ENCODE measurements at regions not wholly inside any gene's neighbourhood (a gene's known extent, or its start where the extent isn't known, plus 50 kb on each side); places are given as distances from the start of the nearest gene placed in this dataset.
"Not testable (repeated sequence)": the region's sequence is repeated elsewhere in the genome, so short reads cannot be mapped to it uniquely, and the experiment has no call there.

DNA sequence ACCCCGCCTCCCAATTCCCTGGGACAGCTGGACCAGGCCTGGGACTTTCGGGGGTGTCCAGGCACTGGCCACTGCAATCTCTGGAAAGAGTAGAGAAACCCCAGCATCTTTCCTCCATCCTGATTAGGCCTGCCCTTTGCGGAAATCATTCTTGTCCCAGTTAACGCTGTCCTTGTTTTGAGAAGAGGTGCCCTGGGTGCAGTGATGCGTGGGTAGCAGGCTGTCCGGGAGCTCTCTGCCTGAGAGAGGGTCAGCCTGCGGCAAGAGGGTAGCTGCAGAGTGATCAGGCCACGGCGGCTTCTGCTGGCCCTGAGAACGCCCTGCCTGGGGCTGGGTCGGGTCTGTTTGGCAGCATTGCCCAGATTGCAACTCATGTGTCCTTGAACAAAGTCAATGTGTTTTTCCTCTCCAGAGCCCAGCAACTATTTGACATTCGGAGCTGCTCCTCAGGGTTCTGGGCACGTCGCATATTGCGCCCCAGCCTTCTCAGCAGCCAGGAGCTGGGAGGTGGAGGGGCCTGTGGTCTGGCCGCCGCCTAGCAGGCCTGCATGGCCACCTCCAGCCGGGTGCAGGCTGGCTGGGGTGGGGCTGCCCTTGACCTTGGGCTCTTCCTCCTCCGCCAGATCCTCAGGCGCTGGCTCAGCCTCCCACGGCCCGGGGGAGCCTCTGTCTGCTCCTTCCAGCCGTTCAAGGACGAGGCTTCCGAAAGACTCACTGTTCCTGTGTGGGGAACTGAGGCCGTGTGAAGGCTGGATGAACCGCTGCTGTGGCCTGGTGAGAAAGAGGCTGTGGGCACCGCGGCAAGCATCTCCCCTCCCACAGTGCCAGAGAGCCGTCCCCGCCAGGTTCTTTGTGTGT lies 150.1 kb upstream of the ZNF469 start:
- not testable (repeated sequence) for DNase-seq

DNA sequence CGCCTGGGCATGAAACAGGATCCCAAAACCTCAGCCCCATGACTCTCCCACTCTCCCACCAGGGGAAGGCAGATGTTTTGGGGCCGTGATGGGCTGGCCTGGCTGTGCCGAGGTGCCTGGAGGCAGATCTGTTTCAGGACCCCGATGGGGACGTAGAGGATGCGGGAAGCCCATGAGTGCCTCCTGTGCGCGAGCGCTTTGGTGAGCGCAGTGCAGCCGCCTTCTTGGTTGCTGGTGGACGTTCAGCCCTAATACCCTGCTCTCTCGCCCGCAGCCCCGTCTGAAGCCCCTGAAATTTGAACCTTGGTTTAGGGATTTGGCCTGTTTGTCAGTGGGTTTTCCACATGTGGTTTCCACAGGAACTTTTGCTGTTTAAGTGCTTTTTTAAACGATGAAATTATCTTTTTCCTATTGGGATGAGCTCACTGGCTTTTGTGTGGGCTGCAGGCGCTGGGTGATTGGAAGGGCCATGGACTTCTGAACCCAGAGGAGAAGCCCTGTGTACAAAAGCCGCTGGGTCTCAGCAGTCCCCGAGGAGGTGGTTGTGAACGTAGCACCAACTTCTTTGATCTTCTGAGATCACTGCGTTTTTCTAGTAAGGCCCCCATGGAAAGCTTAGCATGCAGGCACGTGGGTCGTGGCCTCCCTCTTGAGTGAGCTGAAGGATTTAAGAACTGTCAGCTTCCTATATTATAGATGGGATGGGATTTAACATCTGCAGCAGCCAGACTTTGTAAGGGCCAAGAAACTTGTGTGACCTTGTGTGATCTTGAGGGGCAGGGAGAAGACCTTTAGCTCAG lies 148.9 kb upstream of the ZNF469 start:
- not testable (repeated sequence) for DNase-seq

DNA sequence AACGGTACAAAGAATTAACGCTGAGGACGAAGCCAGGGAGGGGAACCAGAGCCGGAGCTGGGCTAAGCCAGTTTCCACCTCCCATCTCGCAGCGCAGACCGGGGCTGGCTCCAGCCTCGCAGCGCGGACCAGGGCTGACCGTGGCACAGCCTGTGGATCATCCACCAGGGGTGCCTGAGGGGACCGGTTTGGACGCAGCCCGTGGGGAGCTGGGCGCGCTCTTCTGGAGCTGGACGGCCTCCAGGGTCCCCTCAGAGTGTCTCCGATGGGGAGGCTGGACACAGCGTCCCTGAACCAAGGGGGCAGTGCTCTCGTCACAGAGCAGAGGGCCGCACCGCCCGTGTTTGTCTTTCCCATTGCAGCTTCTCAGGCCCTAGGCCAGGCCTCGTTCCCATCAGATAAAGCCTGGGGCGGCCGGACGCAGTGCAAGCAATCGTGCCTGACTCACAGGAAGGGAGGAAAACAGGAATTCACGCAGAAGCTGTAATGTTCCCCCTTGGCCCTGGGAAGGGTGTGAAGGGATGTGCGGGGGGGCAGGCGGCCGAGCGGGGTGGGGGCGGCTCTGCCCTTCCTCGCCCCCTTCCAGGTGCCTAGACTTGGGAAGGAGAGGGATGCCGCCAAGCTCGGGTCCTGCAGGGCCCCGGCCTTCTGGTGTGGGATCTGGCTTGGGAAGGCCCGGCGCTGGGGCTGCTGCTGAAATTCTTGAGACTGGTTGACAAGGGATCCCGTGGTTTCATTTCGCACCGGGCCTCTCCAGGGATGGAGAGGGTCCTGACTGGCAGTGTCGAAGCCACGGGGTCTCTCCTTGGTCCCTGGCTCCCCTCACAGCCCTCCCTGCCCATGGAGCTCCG lies 148.1 kb upstream of the ZNF469 start:
- DNase-seq: not testable (repeated sequence)

DNA sequence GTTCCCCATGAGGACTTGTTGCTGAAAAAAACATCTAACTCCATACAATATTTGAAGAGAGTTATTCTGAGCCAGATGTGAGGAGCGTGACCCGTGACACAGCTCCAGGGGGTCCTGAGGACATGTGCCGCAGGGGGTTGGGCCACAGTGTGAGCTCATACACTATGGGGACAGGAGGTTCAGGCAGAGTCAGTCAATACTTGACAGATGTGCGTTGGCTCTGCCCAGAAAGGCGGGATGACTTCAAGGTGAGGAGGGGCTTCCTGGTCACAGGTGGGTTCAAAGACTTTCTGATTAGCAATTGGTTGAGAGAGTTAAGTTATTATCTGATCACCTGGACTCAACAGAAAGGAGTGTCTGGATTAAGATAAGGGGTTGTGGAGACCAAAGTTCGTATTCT lies 147.1 kb upstream of the ZNF469 start:
- DNase-seq: not testable (repeated sequence)

DNA sequence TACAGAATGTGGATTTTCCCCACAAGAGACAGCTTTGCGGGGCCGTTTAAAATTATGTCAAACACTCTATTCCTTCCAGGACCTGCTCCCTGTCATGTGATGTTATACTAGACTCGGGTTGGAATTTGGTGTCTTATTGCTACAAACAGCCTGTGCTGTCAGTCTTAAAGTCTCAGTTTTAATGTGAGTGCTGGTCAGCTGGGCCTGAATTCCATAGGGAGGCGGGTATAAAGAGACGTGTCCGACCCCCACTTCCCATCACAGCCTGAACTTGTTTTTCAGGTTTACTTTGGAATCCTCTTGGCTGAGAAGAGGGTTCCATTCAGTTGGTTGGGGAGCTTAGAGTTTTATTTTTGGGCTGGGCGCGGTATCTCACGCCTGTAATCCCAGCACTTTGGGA lies 146.5 kb upstream of the ZNF469 start:
- DNase-seq: not testable (repeated sequence)

DNA sequence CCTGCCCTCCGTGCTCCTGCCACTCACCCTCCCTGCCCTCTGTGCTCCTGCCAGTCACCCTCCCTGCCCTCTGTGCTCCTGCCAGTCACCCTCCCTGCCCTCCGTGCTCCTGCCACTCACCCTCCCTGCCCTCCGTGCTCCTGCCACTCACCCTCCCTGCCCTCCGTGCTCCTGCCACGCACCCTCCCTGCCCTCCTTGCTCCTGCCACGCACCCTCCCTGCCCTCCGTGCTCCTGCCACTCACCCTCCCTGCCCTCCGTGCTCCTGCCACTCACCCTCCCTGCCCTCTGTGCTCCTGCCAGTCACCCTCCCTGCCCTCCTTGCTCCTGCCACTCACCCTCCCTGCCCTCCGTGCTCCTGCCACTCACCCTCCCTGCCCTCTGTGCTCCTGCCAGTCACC lies 145.4 kb upstream of the ZNF469 start:
- DNase-seq: not testable (repeated sequence)

DNA sequence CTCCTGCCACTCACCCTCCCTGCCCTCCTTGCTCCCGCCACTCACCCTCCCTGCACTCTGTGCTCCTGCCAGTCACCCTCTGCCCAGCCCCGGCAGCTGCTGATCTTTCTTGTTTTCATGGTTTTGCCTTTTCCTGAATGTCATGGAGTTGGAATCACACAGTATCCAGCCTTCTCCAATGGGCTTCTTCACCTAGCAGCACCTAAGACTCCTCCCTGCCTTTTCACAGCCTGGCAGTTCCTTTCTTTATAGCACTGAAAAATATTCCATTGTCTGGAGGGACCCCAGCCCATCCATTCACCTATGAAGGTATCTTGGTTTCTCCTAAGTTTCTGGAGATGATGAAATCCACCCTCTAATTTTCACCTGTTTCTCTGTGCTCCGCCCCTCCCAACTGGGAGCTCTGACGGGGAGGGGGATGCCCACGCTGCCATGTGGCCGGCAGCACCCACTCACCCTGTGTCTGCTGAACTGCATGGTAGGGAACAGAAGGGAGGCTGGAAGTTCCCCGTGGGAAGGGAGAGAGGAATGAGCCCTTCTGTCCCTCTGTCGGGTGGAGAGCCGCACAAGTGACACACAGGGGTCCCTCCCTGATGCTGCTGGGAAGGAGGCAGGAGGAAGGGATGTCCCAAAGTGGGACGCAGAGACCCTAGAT lies 144.9 kb upstream of the ZNF469 start:
- not testable (repeated sequence) for DNase-seq

DNA sequence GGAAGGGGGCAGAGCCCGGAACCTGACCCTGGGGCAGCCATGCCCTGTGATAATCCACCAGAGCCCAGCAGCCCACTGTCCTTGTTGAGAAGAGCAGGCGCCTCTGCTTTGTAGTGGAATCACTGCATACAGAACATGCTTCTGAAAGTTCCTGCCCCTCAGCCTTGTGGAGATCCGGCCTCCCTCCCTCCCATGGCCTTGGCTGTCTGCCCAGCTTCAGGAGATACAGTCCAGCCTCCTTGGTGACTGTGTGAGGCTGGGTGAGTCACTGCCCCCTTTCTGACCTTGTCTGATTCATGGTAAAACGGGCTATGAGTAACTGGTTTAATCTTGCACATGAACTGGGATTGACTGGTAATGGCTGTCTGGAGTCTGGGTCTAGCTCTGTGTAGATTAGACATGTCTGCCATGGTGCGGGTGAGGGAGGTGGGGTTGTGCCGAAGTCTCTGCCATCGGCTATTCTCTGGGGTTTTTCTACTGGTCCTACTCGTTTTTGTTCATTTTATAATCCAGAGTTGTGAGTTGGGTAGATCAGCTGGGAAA lies 144.0 kb upstream of the ZNF469 start:
- DNase-seq: not testable (repeated sequence)

DNA sequence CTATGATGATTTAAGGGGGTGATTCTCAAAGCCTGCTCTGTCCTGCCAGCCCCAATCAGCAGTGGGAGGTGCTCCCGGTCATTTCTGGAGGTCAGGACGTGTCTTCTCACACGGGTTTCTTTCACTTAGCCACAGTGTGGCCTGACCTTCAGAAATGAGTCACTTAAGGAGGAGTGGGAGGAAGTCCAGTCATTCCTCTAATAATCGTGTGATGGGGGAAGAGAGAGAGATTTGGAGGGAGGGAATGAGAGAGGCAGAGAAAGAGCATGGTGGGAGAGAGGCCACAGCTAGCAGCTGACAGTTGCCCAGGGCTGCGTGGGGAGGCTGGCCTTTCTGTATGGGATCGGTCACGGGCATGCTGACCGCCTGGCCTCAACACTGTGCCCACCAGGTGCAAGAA lies 142.6 kb upstream of the ZNF469 start:
- not testable (repeated sequence) for DNase-seq

DNA sequence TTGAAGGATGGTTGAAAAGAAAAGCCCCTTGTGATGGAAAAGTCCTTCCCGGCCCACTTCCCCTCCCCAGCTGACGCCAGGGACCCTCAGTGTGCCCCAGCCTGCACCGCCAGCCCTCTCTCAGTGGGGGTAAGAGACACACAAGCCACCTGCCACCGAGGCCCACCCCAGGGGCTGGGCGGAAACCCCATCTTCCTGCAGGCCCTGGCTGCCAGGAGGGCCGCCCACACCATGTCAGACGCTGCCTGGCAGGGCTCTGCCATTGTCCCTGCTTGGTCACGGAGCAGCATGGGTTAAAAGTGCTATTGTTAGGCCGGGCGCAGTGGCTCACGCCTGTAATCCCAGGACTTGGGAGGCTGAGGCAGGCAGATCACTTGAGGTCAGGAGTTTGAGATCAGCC lies 142.0 kb upstream of the ZNF469 start:
- not testable (repeated sequence) for DNase-seq

DNA sequence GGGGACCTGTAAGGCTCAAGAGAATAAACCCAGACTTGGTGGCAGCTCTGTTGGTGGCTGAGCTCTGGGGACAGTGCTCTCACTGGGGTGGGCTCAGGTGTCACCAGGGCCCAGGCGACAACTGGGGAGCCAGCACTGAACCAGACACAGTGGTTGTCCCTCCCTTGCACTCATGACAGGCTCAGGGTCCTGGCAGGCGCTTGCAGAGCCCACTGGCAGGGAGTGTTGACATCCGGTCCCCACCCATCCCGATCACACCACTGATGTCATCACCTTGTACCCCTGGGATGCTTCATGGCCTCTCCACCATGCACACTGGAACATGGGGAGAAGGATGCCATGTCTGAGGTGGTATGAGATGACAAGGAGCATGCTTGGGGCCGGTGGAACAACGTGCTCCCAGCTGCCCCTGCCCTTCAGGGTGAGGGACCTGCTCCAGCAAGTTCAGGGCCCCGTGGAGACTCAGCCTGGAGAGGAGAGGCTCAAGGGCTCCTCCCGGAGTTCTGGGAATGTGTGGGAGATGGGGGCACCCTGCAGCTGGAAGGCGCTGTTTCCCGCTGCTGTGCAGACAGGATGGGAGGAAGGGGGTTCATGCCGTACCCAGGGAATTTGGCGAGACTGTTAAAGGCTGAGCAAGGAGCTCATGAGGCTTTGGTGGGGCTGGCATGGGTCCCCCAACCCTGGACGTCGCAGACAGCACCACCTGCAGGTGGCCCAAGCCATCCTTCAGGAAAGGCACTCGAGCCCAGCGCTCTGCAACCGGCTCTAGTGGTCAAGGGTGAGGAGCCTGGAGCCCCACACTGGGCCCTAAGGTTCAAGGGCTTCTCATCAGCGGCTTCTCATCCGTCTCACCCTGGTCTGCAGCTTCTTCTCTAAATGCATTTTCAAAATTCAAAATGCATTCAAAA lies 141.1 kb upstream of the ZNF469 start:
- DNase-seq: not testable (repeated sequence)

DNA sequence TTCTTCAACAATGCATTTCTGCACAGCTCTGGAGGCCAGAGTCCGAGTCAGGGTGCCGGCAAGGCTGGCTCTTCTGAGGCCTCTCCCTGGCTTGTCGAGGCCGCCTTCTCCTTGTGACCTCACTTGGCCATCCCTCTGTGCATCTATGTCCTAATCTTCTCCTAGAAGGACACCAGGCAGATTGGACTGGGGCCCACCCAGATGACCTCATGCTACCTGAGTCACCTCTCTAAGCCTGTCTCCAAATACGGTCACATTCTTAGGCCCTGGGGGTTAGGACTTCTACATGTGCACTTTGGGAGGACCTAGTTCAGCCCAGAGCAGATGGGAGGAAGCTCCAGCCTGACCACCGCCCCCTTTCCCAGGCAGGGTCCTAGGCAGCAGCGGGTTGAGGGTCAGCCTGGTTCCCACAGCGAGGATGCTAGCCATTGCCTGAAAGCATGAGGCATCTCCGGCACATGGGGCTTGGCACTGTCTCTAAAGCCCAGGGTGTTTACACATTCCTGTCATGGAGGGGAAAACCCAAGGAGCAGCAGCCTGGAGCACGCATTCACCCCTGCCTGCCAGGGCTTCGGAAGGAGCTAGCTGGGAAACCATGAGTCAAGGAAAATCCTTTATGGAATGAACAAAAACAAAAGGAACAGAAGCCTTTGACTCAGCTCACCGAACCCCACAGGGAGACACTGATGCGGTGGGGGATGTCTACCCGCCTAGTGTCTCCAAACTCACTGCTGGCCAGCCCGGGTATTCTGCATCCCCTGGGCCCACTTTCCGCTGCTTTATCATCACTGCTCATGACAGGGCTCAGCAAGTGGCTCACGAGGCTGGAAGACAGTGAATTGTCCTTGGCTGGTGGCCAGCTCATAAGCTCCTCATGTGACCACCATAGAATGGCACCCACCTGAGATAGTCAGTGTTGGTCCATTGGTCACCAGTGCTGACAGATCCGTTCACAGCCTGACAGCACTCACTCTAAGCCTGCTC lies 140.2 kb upstream of the ZNF469 start:
- not testable (repeated sequence) for DNase-seq

DNA sequence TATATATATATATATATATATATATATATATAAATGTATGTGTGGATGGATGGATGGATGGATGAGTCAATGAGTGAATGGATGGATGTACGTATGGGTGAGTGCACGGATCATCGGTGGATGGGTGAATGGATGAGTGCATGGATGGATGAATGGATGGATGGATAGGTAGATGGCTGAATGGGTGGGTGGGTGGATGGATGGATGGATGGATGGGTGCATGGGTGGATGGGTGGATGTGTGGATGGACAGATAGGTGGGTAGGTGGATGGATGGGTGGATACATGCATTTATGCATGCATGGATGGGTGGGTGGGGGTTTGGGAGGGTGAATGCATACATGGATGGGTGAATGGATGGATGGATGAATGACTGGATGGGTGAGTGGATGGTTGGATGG lies 138.8 kb upstream of the ZNF469 start:
- not testable (repeated sequence) for DNase-seq

DNA sequence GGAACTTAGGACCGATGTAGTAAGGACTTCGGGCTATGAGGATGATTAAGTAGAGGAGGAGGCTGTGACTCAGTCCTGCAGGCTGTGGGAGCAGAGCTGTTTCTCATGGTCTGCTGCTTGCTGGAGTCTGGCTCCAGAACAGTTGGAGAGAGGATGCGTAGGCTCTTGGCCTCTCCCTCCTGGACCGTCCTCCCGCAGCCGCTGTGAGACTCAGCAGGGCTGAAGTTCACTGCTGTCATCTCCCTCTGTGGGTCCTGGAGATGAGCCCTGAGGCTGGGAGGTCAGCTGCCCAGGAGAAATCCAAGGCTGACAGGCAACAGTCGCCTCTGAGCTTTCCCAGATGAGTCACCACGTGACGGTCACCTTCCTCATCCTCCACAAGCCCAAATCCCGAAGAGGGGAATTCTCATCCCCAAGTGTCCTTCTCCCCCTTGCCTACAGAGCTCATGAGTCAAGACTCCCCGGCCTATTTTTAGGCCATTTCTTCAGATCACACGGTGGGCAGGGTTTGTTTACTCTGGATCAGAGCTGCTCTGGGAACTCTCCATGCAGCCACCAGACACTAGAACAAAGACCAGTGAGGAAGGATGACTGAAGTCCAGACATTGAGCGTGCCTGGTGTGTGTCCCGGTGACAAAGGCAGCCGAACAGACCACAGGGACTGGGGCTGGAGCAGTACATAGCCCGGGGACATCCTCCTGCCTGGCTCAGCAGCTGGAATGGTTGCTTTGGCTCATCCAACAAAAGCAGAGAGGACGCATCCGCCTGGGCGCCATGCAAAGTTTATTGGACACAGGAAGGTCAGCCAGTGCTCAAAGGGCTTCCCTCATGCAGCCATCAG lies 137.3 kb upstream of the ZNF469 start:
- DNase-seq: not testable (repeated sequence)

DNA sequence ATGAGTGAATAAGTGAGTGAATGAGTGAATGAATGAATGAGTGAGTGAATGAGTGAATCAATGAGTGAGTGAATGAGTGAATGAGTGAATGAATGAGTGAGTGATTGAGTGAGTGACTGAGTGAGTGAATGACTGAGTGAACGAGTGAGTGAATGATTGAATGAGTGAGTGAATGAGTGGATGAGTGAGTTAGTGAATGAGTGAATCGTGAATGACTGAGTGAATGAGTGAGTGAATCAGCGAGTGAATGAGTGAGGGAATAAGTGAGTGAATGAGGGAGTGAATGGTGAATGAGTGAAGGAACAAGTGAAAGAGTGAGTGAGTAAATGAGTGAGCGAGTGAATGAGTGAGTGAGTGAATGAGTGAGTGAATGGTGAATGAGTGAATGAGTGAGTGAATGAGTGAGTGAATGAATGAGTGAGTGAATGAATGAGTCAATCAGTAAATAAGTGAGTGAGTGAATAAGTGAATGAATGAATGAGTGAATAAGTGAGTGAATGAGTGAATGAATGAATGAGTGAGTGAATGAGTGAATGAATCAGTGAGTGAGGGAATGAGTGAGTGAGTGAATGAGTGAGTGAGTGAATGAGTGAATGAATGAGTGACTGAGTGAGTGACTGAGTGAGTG lies 135.7 kb upstream of the ZNF469 start:
- DNase-seq: not testable (repeated sequence)

DNA sequence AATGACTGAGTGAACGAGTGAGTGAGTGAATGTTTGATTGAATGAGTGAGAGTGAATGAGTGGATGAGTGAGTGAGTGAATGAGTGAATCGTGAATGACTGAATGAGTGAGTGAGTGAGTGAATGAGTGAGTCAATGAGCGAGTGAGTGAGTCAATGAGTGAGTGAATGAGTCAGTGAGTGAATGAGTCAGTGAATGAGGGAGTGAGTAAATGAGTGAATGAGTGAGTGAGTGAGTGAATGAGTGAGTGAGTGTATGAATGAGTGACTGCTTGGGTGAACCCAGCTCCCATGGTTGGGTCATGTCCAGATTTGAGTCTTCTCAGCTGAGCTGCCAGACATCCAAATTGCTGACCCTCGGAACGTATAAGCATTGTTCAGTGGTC lies 135.2 kb upstream of the ZNF469 start:
- not testable (repeated sequence) for DNase-seq

DNA sequence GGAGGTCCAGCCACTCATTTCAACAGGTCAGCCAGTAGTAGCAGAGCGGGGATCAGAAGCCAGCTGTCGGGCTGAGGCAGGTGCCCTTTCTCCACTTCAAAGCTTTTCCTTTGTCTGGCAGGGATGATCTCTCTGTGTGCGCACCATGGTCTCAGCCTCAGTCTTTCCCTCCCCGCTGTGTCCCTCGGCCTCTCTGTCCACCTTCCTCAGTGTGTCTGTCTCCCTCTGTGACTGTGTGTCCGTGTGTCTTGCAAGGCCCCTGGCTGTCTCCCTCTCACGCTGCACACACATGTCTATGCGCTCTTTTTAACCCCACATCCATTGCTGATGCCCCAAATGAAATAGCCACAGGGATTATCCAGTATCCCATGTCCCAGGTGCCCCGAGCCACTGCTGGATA lies 134.0 kb upstream of the ZNF469 start:
- DNase-seq: not testable (repeated sequence)

DNA sequence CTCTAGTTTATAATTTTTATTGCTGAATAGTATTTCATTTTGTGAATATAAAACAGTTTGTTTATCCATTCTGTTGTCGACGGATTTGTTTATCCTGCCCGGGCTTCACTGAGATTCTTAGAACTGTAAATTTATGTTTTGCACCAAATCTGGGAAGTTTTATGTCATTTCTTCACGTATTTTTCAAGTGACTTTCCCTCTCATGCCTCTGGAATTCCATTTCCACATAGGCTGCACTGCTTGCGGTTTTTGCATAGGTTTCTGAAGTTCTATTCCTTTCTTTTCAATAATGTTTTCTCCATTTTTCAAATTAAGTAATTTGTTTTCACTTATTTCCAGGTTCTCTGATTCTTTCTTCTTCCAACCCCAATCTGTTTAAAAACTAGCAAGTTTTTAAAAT lies 132.4 kb upstream of the ZNF469 start:
- not testable (repeated sequence) for DNase-seq

Data from activated T-cell treated with anti-CD3 and anti-CD28 coated beads, Interleukin-2, amount 50 U/mL, for 1 hour (primary cell).